GM12878 (cell line): ENCODE measurements at regions not wholly inside any gene's neighbourhood (a gene's known extent, or its start where the extent isn't known, plus 50 kb on each side); places are given as distances from the start of the nearest gene placed in this dataset.

Experiments
- ATAC-seq: fragments of 200-7000 bp; cut with Tn5 transposase; 3 replicates; pipeline ENCODE4 v1.9.1; 2020; ENCODE audit warnings: mild to moderate bottlenecking, moderate library complexity
- BruUV-seq: library from RNA; stranded (reverse); fragments of 400-500 nt; replicated peaks from 2 replicates; lab custom pipeline; 2021; lab: Mats Ljungman, UMichigan
- CTCF ChIA-PET: fragments of 300-600 bp; sonication (Branson Sonifier 250); formaldehyde crosslinking; extraction: SDS; loops from one replicate; lab custom pipeline; 2021; ENCODE audit warnings: inconsistent platforms; lab: Yijun Ruan, JAX
- POLR2A ChIA-PET: fragments of 350-600 bp; formaldehyde crosslinking; extraction: SDS; loops from one replicate; lab custom pipeline; 2021; ENCODE audit warnings: inconsistent platforms; lab: Charles Lee
- RAD21 ChIA-PET: fragments of 300-600 bp; sonication (Branson Sonifier 250); formaldehyde crosslinking; loops from one replicate; lab custom pipeline; 2023; ENCODE audit warnings: antibody characterized with exemption; ENCODE audit not compliant: unreplicated experiment; lab: Charles Lee
- SMC1A ChIA-PET: fragments of 300-600 bp; sonication (Branson Sonifier 250); formaldehyde crosslinking; loops from one replicate; lab custom pipeline; 2023; ENCODE audit not compliant: unreplicated experiment, uncharacterized antibody; lab: Charles Lee
- DNase-seq: peaks from one replicate; pipeline ENCODE4 v3.0.0-alpha.2; 2011; ENCODE audit warnings: low read depth, low spot score
- FAIRE-seq: peaks from 3 replicates; lab custom pipeline; 2011; peaks lifted over from hg19 to GRCh38; lab: Jason Lieb, UNC
- H2AFZ ChIP-seq: 2 replicates; pipeline ENCODE4 v1.6.0; 2011; ENCODE audit warnings: low read depth, low read length, control low read depth; ENCODE audit not compliant: control insufficient read depth
- H3K27ac ChIP-seq: 2 replicates; pipeline ENCODE4 v1.5.1; 2011; ENCODE audit warnings: control low read depth; ENCODE audit not compliant: control insufficient read depth, insufficient read depth
- H3K27me3 ChIP-seq, 2 experiments: replicated peaks in 1 of 2; 2 replicates each; pipeline versions ENCODE4 v1.6.0 to v1.6.1; 2011; ENCODE audit warnings: low read length in 1 of 2; ENCODE audit not compliant: control insufficient read depth in 2 of 2, insufficient read depth in 2 of 2
- H3K36me3 ChIP-seq, 2 experiments: 2 replicates each; pipeline ENCODE4 v1.5.1; 2011; ENCODE audit warnings: low read length in 1 of 2; ENCODE audit not compliant: control insufficient read depth in 2 of 2, insufficient read depth in 2 of 2
- H3K4me1 ChIP-seq: 2 replicates; pipeline ENCODE4 v1.6.1; 2011; ENCODE audit warnings: mild to moderate bottlenecking, low read length, moderate library complexity, mixed read lengths; ENCODE audit not compliant: control insufficient read depth, insufficient read depth
- H3K4me2 ChIP-seq: 2 replicates; pipeline ENCODE4 v1.6.0; 2011; ENCODE audit warnings: control low read depth; ENCODE audit not compliant: control insufficient read depth, insufficient read depth
- H3K4me3 ChIP-seq: fragments of 200-600 bp; sonication (generic); 2 replicates; pipeline ENCODE4 v1.5.1; 2016
- H3K79me2 ChIP-seq: 2 replicates; pipeline ENCODE4 v1.6.0; 2011; ENCODE audit warnings: low read length; ENCODE audit not compliant: control insufficient read depth, insufficient read depth
- H3K9ac ChIP-seq: 2 replicates; pipeline ENCODE4 v1.8.0; 2011; ENCODE audit warnings: low read length, control low read depth, mixed read lengths; ENCODE audit not compliant: control insufficient read depth, insufficient read depth
- H3K9me3 ChIP-seq: replicated peaks from 3 replicates; pipeline ENCODE4 v1.5.1; 2011; ENCODE audit warnings: mild to moderate bottlenecking, low read length; ENCODE audit not compliant: control insufficient read depth, insufficient read depth
- H4K20me1 ChIP-seq: 2 replicates; pipeline ENCODE4 v1.6.0; 2011; ENCODE audit not compliant: control insufficient read depth, insufficient read depth
- FOXK2 ChIP-seq: fragments of 450-650 bp; IDR thresholded peaks from 2 replicates; pipeline ENCODE4 v1.6.1; 2017; ENCODE audit warnings: mild to moderate bottlenecking, moderate library complexity
- SMAD1 ChIP-seq: fragments of 450-650 bp; IDR thresholded peaks from 2 replicates; pipeline ENCODE4 v1.6.1; 2018; ENCODE audit warnings: mild to moderate bottlenecking, low read depth; ENCODE audit not compliant: partially characterized antibody
- SMC3 ChIP-seq: IDR thresholded peaks from 2 replicates; pipeline ENCODE4 v1.6.1; 2011; ENCODE audit warnings: low read length, improper control_type of control experiment, borderline replicate concordance
- ZNF687 ChIP-seq: fragments of 450-650 bp; IDR thresholded peaks from 2 replicates; pipeline ENCODE4 v1.6.1; 2017; ENCODE audit warnings: mild to moderate bottlenecking, moderate library complexity
- WGBS: methylation state at CpG from one replicate; pipeline ENCODE4 v1.1.6; 2016; ENCODE audit warnings: low lambda C conversion rate; ENCODE audit not compliant: insufficient replicate concordance, insufficient coverage; ENCODE audit errors: missing lambda C conversion rate; 5-methylcytosine and 5-hydroxymethylcytosine counted together
- in situ Hi-C: fragments of 300-500 bp; cut with MboI; formaldehyde crosslinking; loops from 9 replicates; pipeline ENCODE4 v1.14.3; 2018; ENCODE audit warnings: mixed read lengths
- intact Hi-C: fragments of 100-400 bp; cut with micrococcal nuclease; formaldehyde crosslinking; loops from one replicate; pipeline ENCODE4 v1.14.2; 2022; ENCODE audit not compliant: unreplicated experiment

GRCh38 chr13:47110141-47110540 is 213.3 kb upstream of the HTR2A start:
- BruUV-seq = no TSS peak
- H3K4me3 ChIP-seq = no peak overlapping the region
- no peaks in the 10 kb centered on the region for H4K20me1 ChIP-seq
- RAD21 ChIA-PET = no interaction called here
- H3K4me2 ChIP-seq = no peak overlapping the region
- DNase-seq (no peak), ATAC-seq (no peak), FAIRE-seq (no peak)
- SMC1A ChIA-PET = no interaction called here
- POLR2A ChIA-PET = no interaction called here
- no peak overlapping the region for H3K27ac ChIP-seq
- H3K36me3 ChIP-seq = no peaks in the 10 kb centered on the region
- in situ Hi-C loops = no loop called here
- no peak for TF ChIP-seq SMAD1
- no peak for TF ChIP-seq SMC3
- TF ChIP-seq FOXK2 = no peak
- no peak for TF ChIP-seq ZNF687
- no peaks in the 10 kb centered on the region for H3K4me1 ChIP-seq
- intact Hi-C loops = no loop called here
- WGBS = 60% methylated on average over 4 of the region's 4 CpGs
- H3K79me2 ChIP-seq = no peaks in the 10 kb centered on the region
- no peaks in the 10 kb centered on the region for H3K27me3 ChIP-seq
- CTCF ChIA-PET = no interaction called here
- no peak overlapping the region for H3K9ac ChIP-seq
- H2AFZ ChIP-seq = no peak overlapping the region
- H3K9me3 ChIP-seq = no peaks in the 10 kb centered on the region; the same call in 2 of the 3 replicates
